Activated naive CD8-positive, alpha-beta T cell (primary cell): ENCODE measurements at regions not wholly inside any gene's neighbourhood (a gene's known extent, or its start where the extent isn't known, plus 50 kb on each side); places are given as distances from the start of the nearest gene placed in this dataset.

Source experiments
- H3K27ac Mint-ChIP-seq: one replicate; pipeline ENCODE4 v1.8.0; 2021; ENCODE audit warnings: mixed read lengths
- H3K27me3 Mint-ChIP-seq: one replicate; pipeline ENCODE4 v1.8.0; 2021; ENCODE audit warnings: mixed read lengths
- H3K36me3 Mint-ChIP-seq: one replicate; pipeline ENCODE4 v1.8.0; 2021; ENCODE audit warnings: mixed read lengths
- H3K4me1 Mint-ChIP-seq: one replicate; pipeline ENCODE4 v1.8.0; 2021; ENCODE audit warnings: low read depth, mixed read lengths
- H3K4me3 Mint-ChIP-seq: one replicate; pipeline ENCODE4 v1.8.0; 2021; ENCODE audit warnings: mild to moderate bottlenecking, mixed read lengths
- H3K9me3 Mint-ChIP-seq: one replicate; pipeline ENCODE4 v1.8.0; 2021; ENCODE audit warnings: low read depth, mixed read lengths

- Mint-ChIP-seq H3K27me3 (peaks cover 2% of the 10 kb centered on the region), H3K9me3 (peaks cover 16% of the 10 kb centered on the region), H3K36me3 (no peaks in the 10 kb centered on the region), H3K27ac (no peak overlapping the region), H3K4me3 (no peak overlapping the region), H3K4me1 (no peaks in the 10 kb centered on the region)
These were observed 1471.6 kb downstream of the TBC1D22A start for GRCh38 chr22:48234011-48234410.

GRCh38 chr22:48233586-48233985 is 1471.1 kb downstream of the TBC1D22A start:
- H3K27me3 Mint-ChIP-seq = peaks cover 2% of the 10 kb centered on the region
- peaks cover 16% of the 10 kb centered on the region for H3K9me3 Mint-ChIP-seq
- H3K4me1 Mint-ChIP-seq = no peaks in the 10 kb centered on the region
- no peaks in the 10 kb centered on the region for H3K36me3 Mint-ChIP-seq
- no peak overlapping the region for H3K27ac Mint-ChIP-seq
- H3K4me3 Mint-ChIP-seq = no peak overlapping the region

- no peaks in the 10 kb centered on the region for H3K36me3 Mint-ChIP-seq
- no peaks in the 10 kb centered on the region for H3K4me1 Mint-ChIP-seq
- H3K9me3 Mint-ChIP-seq = peaks cover 11% of the 10 kb centered on the region
- no peak overlapping the region for H3K4me3 Mint-ChIP-seq
- no peak overlapping the region for H3K27ac Mint-ChIP-seq
- no peaks in the 10 kb centered on the region for H3K27me3 Mint-ChIP-seq
These were observed 1466.0 kb downstream of the TBC1D22A start for GRCh38 chr22:48228468-48228867.

- Mint-ChIP-seq H3K27me3 (no peaks in the 10 kb centered on the region), H3K4me1 (no peaks in the 10 kb centered on the region), H3K36me3 (no peaks in the 10 kb centered on the region), H3K9me3 (peaks cover 8% of the 10 kb centered on the region), H3K4me3 (no peak overlapping the region), H3K27ac (no peak overlapping the region)
These were observed 1465.0 kb downstream of the TBC1D22A start for GRCh38 chr22:48227341-48228018.

GRCh38 chr22:48226026-48227013 is 1463.9 kb downstream of the TBC1D22A start:
- Mint-ChIP-seq H3K4me3 (no peak overlapping the region), H3K9me3 (peaks cover under 1% of the 10 kb centered on the region), H3K27me3 (no peaks in the 10 kb centered on the region), H3K27ac (no peak overlapping the region), H3K4me1 (no peaks in the 10 kb centered on the region), H3K36me3 (no peaks in the 10 kb centered on the region)

GRCh38 chr22:48224332-48224731 is 1461.9 kb downstream of the TBC1D22A start:
- Mint-ChIP-seq H3K27ac (no peak overlapping the region), H3K27me3 (peaks cover 2% of the 10 kb centered on the region), H3K36me3 (no peaks in the 10 kb centered on the region), H3K4me3 (no peak overlapping the region), H3K4me1 (no peaks in the 10 kb centered on the region), H3K9me3 (peaks cover 6% of the 10 kb centered on the region)

GRCh38 chr22:48223488-48224190 is 1461.2 kb downstream of the TBC1D22A start:
- Mint-ChIP-seq H3K4me3 (no peak overlapping the region), H3K27me3 (peaks cover 2% of the 10 kb centered on the region), H3K27ac (no peak overlapping the region), H3K4me1 (no peaks in the 10 kb centered on the region), H3K36me3 (no peaks in the 10 kb centered on the region), H3K9me3 (peaks cover 6% of the 10 kb centered on the region)

GRCh38 chr22:48222742-48223487 is 1460.5 kb downstream of the TBC1D22A start:
- no peaks in the 10 kb centered on the region for H3K4me1 Mint-ChIP-seq
- peaks cover 6% of the 10 kb centered on the region for H3K9me3 Mint-ChIP-seq
- H3K27ac Mint-ChIP-seq = no peak overlapping the region
- no peak overlapping the region for H3K4me3 Mint-ChIP-seq
- peaks cover 2% of the 10 kb centered on the region for H3K27me3 Mint-ChIP-seq
- no peaks in the 10 kb centered on the region for H3K36me3 Mint-ChIP-seq

GRCh38 chr22:48218889-48219420 is 1456.5 kb downstream of the TBC1D22A start:
- no peaks in the 10 kb centered on the region for H3K4me1 Mint-ChIP-seq
- no peak overlapping the region for H3K27ac Mint-ChIP-seq
- peaks cover 6% of the 10 kb centered on the region for H3K9me3 Mint-ChIP-seq
- no peaks in the 10 kb centered on the region for H3K36me3 Mint-ChIP-seq
- H3K27me3 Mint-ChIP-seq = peaks cover 2% of the 10 kb centered on the region
- H3K4me3 Mint-ChIP-seq = no peak overlapping the region

- Mint-ChIP-seq H3K27me3 (peaks cover 2% of the 10 kb centered on the region), H3K9me3 (peaks cover 6% of the 10 kb centered on the region), H3K4me1 (no peaks in the 10 kb centered on the region), H3K27ac (no peak overlapping the region), H3K36me3 (no peaks in the 10 kb centered on the region), H3K4me3 (no peak overlapping the region)
These were observed 1455.1 kb downstream of the TBC1D22A start for GRCh38 chr22:48217596-48217995.

GRCh38 chr22:48212727-48213126 is 1450.3 kb downstream of the TBC1D22A start:
- H3K4me1 Mint-ChIP-seq = no peaks in the 10 kb centered on the region
- no peak overlapping the region for H3K4me3 Mint-ChIP-seq
- H3K27ac Mint-ChIP-seq = no peak overlapping the region
- no peaks in the 10 kb centered on the region for H3K9me3 Mint-ChIP-seq
- H3K27me3 Mint-ChIP-seq = peaks cover 1% of the 10 kb centered on the region
- H3K36me3 Mint-ChIP-seq = no peaks in the 10 kb centered on the region

- H3K27ac Mint-ChIP-seq = no peak overlapping the region
- H3K9me3 Mint-ChIP-seq = no peaks in the 10 kb centered on the region
- H3K4me1 Mint-ChIP-seq = no peaks in the 10 kb centered on the region
- no peak overlapping the region for H3K4me3 Mint-ChIP-seq
- H3K36me3 Mint-ChIP-seq = no peaks in the 10 kb centered on the region
- peaks cover 1% of the 10 kb centered on the region for H3K27me3 Mint-ChIP-seq
These were observed 1448.4 kb downstream of the TBC1D22A start for GRCh38 chr22:48210812-48211211.

GRCh38 chr22:48210198-48210580 is 1447.7 kb downstream of the TBC1D22A start:
- Mint-ChIP-seq H3K27me3 (peaks cover 1% of the 10 kb centered on the region), H3K4me1 (no peaks in the 10 kb centered on the region), H3K36me3 (no peaks in the 10 kb centered on the region), H3K4me3 (no peak overlapping the region), H3K9me3 (no peaks in the 10 kb centered on the region), H3K27ac (no peak overlapping the region)

GRCh38 chr22:48209473-48210197 is 1447.2 kb downstream of the TBC1D22A start:
- no peaks in the 10 kb centered on the region for H3K9me3 Mint-ChIP-seq
- no peak overlapping the region for H3K27ac Mint-ChIP-seq
- peaks cover 1% of the 10 kb centered on the region for H3K27me3 Mint-ChIP-seq
- no peaks in the 10 kb centered on the region for H3K4me1 Mint-ChIP-seq
- no peaks in the 10 kb centered on the region for H3K36me3 Mint-ChIP-seq
- H3K4me3 Mint-ChIP-seq = no peak overlapping the region
